ENCODE measurements at regions not wholly inside any gene's neighbourhood (a gene's known extent, or its start where the extent isn't known, plus 50 kb on each side); places are given as distances from the start of the nearest gene placed in this dataset.

DNA sequence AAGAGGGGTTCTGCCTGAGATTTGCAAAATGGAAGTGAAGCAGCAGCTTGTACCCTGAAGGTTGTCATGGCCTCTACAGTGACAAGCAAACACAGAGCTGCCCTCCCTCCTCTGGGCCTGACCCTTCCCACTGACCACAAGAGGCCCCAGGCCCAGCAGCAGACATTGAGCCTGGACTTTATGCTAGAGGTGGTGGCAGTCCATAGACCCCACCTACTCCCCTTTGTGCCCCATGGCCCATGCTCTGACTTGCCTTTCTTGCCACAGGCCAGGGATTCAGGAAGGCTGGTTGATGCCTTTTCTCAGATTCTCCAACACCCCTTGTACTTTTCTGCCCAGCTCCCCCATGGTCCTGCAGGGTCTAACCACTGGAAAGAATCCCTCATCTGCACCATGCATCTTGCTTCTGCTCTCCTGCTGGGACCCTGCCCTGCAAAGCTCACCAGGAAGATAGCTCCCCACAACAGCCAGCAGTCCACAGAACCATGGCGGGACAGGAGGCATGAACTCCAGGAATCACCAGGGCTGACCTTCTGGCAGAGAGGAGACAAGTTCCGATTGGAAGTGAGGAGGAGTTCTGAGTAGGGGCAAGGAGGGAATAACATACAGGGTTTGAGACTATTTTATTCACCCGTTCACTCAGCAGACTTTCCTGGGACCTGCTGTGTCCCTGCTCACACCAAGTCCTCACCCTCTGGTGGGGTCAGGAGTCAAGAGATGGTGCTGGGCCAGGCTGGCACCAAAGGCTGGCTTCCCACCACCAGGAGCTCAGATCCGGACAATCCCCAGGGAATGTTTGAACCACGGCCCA is 263.8 kb downstream of the SYK start:
- TF ChIP-seq, protein P1, sequence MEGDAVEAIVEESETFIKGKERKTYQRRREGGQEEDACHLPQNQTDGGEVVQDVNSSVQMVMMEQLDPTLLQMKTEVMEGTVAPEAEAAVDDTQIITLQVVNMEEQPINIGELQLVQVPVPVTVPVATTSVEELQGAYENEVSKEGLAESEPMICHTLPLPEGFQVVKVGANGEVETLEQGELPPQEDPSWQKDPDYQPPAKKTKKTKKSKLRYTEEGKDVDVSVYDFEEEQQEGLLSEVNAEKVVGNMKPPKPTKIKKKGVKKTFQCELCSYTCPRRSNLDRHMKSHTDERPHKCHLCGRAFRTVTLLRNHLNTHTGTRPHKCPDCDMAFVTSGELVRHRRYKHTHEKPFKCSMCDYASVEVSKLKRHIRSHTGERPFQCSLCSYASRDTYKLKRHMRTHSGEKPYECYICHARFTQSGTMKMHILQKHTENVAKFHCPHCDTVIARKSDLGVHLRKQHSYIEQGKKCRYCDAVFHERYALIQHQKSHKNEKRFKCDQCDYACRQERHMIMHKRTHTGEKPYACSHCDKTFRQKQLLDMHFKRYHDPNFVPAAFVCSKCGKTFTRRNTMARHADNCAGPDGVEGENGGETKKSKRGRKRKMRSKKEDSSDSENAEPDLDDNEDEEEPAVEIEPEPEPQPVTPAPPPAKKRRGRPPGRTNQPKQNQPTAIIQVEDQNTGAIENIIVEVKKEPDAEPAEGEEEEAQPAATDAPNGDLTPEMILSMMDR (IDR thresholded peaks at IDR 0.05), result no peak
- no peak for TF ChIP-seq POLR2A (IDR thresholded peaks at IDR 0.05)
- TF ChIP-seq EP300 (IDR thresholded peaks at IDR 0.05), result no peak

Data from ovary (tissue), 3 donors.